CD4-positive, alpha-beta T cell (primary cell): ENCODE measurements at regions not wholly inside any gene's neighbourhood (a gene's known extent, or its start where the extent isn't known, plus 50 kb on each side); places are given as distances from the start of the nearest gene placed in this dataset.

Experiments
- ATAC-seq: fragments of 200-7000 bp; cut with Tn5 transposase; one replicate; pipeline ENCODE4 v1.10.0; 2022; ENCODE audit warnings: mild to moderate bottlenecking; ENCODE audit not compliant: poor library complexity
- CTCF ChIA-PET: fragments of 350-600 bp; sonication (Branson Sonifier 250); formaldehyde crosslinking; loops from one replicate; lab custom pipeline; 2021; ENCODE audit warnings: antibody characterized with exemption, inconsistent platforms; lab: Charles Lee
- POLR2A ChIA-PET: fragments of 350-600 bp; sonication (Branson Sonifier 250); formaldehyde crosslinking; loops from one replicate; lab custom pipeline; 2021; ENCODE audit warnings: antibody characterized with exemption, inconsistent platforms; lab: Charles Lee
- DNase-seq, 14 experiments: peaks; one replicate each; pipeline ENCODE4 v3.0.0-alpha.2; 2013 to 2020; ENCODE audit warnings: mixed read lengths in 2 of 14
- H3K27ac ChIP-seq, 2 donors: one replicate each; pipeline versions ENCODE4 v1.5.1 to v1.7.0; 2013; ENCODE audit warnings: low read length in 2 of 2, low read depth in 1 of 2, mild to moderate bottlenecking in 1 of 2
- H3K27me3 ChIP-seq, 2 experiments: 1 replicate in 1 of 2; 2 replicates in 1 of 2; pipeline versions ENCODE4 v1.6.1 to v1.7.0; 2013; ENCODE audit warnings: low read length in 2 of 2, control low read depth in 1 of 2, mild to moderate bottlenecking in 1 of 2, moderate library complexity in 1 of 2; ENCODE audit not compliant: insufficient read depth in 2 of 2, control insufficient read depth in 1 of 2
- H3K36me3 ChIP-seq: one replicate; pipeline ENCODE4 v1.6.1; 2013; ENCODE audit warnings: low read length, control low read depth; ENCODE audit not compliant: insufficient read depth
- H3K4me1 ChIP-seq: one replicate; pipeline ENCODE4 v1.6.1; 2013; ENCODE audit warnings: low read length, control low read depth; ENCODE audit not compliant: insufficient read depth
- H3K4me3 ChIP-seq: one replicate; pipeline ENCODE4 v1.5.1; 2013; ENCODE audit warnings: mild to moderate bottlenecking, low read length, moderate library complexity
- H3K9me3 ChIP-seq, 2 experiments: 1 replicate in 1 of 2; 2 replicates in 1 of 2; pipeline versions ENCODE4 v1.6.1 to v1.7.0; 2013; ENCODE audit warnings: low read length in 2 of 2, mild to moderate bottlenecking in 2 of 2, control low read depth in 1 of 2, moderate library complexity in 1 of 2; ENCODE audit not compliant: control insufficient read depth in 1 of 2, insufficient read depth in 1 of 2
- H3K27ac Mint-ChIP-seq: one replicate; pipeline ENCODE4 v1.8.0; 2020; ENCODE audit warnings: mixed read lengths
- H3K27me3 Mint-ChIP-seq: one replicate; pipeline ENCODE4 v1.8.0; 2021; ENCODE audit warnings: mixed read lengths
- H3K36me3 Mint-ChIP-seq: one replicate; pipeline ENCODE4 v1.8.0; 2021; ENCODE audit warnings: low read depth, mixed read lengths
- H3K4me1 Mint-ChIP-seq: one replicate; pipeline ENCODE4 v1.8.0; 2021; ENCODE audit warnings: low read depth, mixed read lengths
- H3K4me3 Mint-ChIP-seq: one replicate; pipeline ENCODE4 v1.8.0; 2020; ENCODE audit warnings: mild to moderate bottlenecking, mixed read lengths
- H3K9me3 Mint-ChIP-seq: one replicate; pipeline ENCODE4 v1.8.0; 2020; ENCODE audit warnings: mixed read lengths
- CTCF ChIP-seq: fragments of 200-600 bp; IDR thresholded peaks from one replicate; pipeline ENCODE4 v1.8.0; 2022; ENCODE audit warnings: antibody characterized with exemption, mild to moderate bottlenecking
- intact Hi-C, 2 experiments: fragments of 100-400 bp; cut with DNase I in 1 of 2; cut with micrococcal nuclease in 1 of 2; formaldehyde crosslinking; loops; one replicate each; pipeline versions ENCODE4 v1.15.1 to v1.9.0; 2023 to 2025; cut with DNase I, micrococcal nuclease

DNA sequence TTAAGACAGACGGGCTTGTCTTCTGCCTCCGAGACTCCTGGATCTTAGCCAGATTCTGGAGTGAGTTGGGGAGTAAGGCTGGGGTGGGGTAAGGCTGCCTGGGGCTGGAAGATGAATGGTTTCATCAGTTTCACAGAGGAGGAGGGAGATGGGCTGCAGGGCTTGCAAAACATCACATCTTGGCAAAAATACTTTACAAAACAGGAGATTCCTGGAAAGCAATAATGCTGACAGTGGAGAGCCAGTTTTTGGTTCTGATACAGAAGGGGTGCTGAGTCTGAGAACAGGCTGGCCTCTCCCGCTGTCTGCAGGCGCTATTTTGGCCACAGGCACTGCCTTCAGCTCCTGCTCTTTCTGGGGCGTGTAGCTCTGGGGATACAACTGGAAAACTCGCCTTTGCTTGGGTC is 83.4 kb upstream of the KCNE2 start:
- no peaks in the 10 kb centered on the region for H3K4me1 Mint-ChIP-seq
- H3K9me3 Mint-ChIP-seq: no peaks in the 10 kb centered on the region
- peaks cover 8% of the 10 kb centered on the region for H3K27me3 Mint-ChIP-seq
- no peaks in the 10 kb centered on the region for H3K36me3 ChIP-seq
- no peak overlapping the region for H3K27ac Mint-ChIP-seq
- no peaks in the 10 kb centered on the region for H3K4me1 ChIP-seq
- POLR2A ChIA-PET: no interaction called here
- H3K4me3 ChIP-seq: no peak overlapping the region
- H3K9me3 ChIP-seq: no peaks in the 10 kb centered on the region
- no peaks in the 10 kb centered on the region for H3K36me3 Mint-ChIP-seq
- CTCF ChIA-PET: no interaction called here
- H3K27ac ChIP-seq: no peak overlapping the region
- no peaks in the 10 kb centered on the region for H3K27me3 ChIP-seq
- DNase-seq (no peak), ATAC-seq (no peak)
- TF ChIP-seq CTCF: no peak
- H3K4me3 Mint-ChIP-seq: no peak overlapping the region
- intact Hi-C loops: no loop called here

GRCh38 chr21:34280959-34281358 is 82.8 kb upstream of the KCNE2 start:
- H3K9me3 Mint-ChIP-seq: peaks cover under 1% of the 10 kb centered on the region
- ChIA-PET CTCF (no interaction called here), POLR2A (no interaction called here)
- no peak overlapping the region for H3K27ac Mint-ChIP-seq
- Histone ChIP-seq H3K9me3 (no peaks in the 10 kb centered on the region), H3K4me1 (no peaks in the 10 kb centered on the region), H3K4me3 (no peak overlapping the region), H3K36me3 (no peaks in the 10 kb centered on the region), H3K27me3 (no peaks in the 10 kb centered on the region), H3K27ac (no peak overlapping the region)
- peaks cover 8% of the 10 kb centered on the region for H3K27me3 Mint-ChIP-seq
- intact Hi-C loops: no loop called here
- DNase-seq (no peak), ATAC-seq (no peak)
- H3K4me3 Mint-ChIP-seq: no peak overlapping the region
- no peak for TF ChIP-seq CTCF
- no peaks in the 10 kb centered on the region for H3K4me1 Mint-ChIP-seq
- peaks cover under 1% of the 10 kb centered on the region for H3K36me3 Mint-ChIP-seq

GRCh38 chr21:34282223-34282622 is 81.6 kb upstream of the KCNE2 start:
- no peak for TF ChIP-seq CTCF
- CTCF ChIA-PET: no interaction called here
- ATAC-seq: no peak

More at GRCh38 chr21:34282223-34282622, 81.6 kb upstream of the KCNE2 start:
- Histone ChIP-seq H3K27me3 (no peaks in the 10 kb centered on the region), H3K9me3 (peaks cover 0 to 10% of the 10 kb centered on the region in 2 experiments), H3K27ac (no peak overlapping the region), H3K4me3 (no peak overlapping the region), H3K4me1 (no peaks in the 10 kb centered on the region), H3K36me3 (no peaks in the 10 kb centered on the region)
- Mint-ChIP-seq H3K4me1 (no peaks in the 10 kb centered on the region), H3K27ac (no peak overlapping the region), H3K9me3 (peaks cover 4% of the 10 kb centered on the region), H3K36me3 (peaks cover 10% of the 10 kb centered on the region), H3K4me3 (no peak overlapping the region), H3K27me3 (peaks cover 2% of the 10 kb centered on the region)
- intact Hi-C loops: no loop called here
- POLR2A ChIA-PET: no interaction called here
- DNase-seq: peak in 1 of 14 experiments; percentile 1
